ENCODE measurements at regions not wholly inside any gene's neighbourhood (a gene's known extent, or its start where the extent isn't known, plus 50 kb on each side); places are given as distances from the start of the nearest gene placed in this dataset.

- TF ChIP-seq CTCF (IDR thresholded peaks at IDR 0.05), result no peak
- no peak for TF ChIP-seq POLR2A (IDR thresholded peaks at IDR 0.05)
These were observed 136.9 kb upstream of the SOX21 start for GRCh38 chr13:94849254-94849653.
